ENCODE measurements at regions not wholly inside any gene's neighbourhood (a gene's known extent, or its start where the extent isn't known, plus 50 kb on each side); places are given as distances from the start of the nearest gene placed in this dataset.

DNA sequence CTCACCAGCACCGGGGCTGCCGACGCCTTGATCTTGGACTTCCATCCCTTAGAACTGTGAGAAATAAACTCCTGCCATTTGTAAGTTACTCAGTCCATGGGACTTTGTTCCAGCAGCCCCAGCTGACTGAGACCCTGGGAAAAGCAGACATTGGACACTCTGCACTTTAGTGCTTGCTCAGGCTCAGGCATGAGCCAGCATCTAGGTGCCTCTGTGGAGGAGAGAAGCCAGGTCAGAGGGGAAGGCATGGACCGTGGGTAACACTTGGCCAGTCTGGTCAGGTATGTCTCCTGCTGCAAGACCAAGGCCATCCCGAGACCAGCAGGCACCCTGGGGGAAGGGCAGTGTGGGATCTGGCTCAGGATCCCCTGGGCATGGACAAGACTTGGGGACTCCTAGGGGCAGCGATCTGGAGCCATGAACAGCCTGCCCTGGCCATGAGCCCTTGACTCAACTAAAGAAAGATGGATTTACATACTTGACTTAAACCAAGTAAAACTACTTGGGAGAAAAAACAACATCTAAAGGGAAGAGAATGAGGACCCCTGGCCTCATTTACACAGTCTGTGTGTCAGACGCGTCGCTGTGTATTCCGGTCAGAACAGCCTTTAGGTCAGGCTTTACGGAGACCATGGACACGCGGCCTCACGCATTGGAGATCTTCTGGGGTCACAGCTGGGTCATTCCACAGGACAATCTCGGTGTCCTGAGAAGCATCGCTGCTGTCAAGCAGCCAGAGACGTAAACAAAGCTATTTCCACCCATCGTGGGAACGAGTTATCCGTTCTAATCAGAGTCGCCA, 497.1 kb downstream of the BRD1 start:
- no peak for DNase-seq

- no peak for DNase-seq
Measured at GRCh38 chr22:49329636-49330035, 498.0 kb downstream of the BRD1 start.

GRCh38 chr22:49328630-49329405, 498.9 kb downstream of the BRD1 start:
- DNase-seq, result no peak

- no peak for DNase-seq
Measured at GRCh38 chr22:49328118-49328475, 499.6 kb downstream of the BRD1 start.

GRCh38 chr22:49327411-49328117, 500.1 kb downstream of the BRD1 start:
- no peak for DNase-seq

GRCh38 chr22:49326558-49326957, 501.1 kb downstream of the BRD1 start:
- no peak for DNase-seq

DNA sequence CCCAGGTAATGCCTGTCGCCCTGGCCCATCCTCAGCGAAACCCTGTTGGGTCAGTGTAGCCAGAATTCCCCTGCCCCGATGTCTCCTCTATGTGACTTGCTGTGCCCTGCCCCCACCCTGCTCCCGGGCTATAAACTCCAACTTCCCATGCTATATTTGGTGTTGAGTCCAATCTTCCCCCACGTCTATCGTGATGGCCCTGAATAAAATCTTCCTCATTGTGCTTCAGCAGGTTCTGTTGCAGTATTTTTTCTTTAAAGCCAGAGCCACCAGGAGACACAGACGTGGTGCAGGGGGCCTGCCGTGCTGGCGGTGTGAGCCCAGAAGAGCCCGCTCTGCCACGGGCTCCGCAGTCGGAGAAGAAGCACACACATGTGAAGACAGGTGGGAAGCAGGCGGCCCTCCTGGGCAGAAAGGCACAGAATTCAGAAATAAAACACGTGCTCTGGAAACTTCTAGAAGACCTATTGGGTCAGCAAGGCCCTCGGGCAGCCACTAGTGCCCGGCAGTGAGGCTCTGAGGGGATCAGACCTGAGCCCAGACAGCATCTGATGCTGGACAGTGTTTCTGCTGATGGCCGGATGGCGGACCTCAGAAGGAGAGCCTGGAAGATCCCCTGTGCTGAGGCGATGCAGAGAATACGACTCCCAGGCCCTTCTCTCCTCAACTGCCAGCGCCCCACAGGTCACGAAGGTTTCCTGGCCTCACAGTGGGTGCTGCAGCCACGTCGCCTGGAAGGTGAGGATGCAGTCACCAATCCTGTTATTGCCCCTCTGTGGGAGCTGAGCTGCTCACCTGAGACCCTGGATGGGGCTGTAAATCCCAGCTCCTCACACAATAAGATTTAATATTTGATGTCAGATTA, 501.9 kb downstream of the BRD1 start:
- DNase-seq, result no peak

DNA sequence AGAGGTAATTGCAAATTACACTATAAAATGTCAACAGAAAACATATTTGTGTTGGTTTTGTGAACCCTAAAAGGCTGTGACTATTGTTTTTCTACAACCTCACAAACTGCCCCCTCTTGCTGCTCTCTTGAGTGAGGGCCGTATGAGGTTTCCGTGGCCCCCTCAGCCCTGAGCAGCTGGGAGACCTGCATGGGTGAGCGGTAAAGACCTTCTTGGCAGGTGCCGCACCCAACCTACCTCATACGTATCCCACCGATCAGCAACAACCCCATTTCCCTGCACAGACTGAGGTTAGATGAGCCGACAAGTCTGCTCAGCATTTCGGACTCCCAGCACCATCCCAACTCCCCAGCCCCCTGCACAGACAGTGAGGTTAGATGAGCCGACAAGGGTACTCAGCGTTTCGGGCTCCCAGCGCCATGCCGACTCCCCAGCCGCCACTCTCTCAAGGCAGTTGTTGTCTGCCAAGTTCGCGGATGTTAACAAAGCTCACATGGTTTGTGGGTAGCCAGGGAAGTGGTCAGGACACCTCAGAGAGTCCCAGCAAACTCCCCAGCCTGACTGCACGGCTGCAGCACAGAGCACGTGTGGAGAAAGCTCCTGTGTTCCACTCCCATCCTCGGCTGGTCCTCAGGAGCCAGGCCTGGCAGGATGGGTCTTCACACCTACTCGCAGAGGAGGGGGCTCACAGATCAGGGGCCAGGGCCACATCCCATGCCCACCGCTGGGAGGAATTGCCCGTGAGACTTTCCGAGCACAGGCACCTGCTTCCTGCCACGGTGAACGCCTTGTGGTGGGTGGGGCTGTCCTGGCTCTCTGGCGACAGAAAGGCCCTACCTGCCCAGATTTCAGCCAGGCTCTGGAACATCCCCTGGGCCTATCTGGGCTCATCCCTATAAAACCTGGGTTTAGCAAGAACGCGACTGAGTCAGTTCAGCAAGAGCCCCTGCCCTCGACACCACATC, 502.9 kb downstream of the BRD1 start:
- DNase-seq, result no peak

- DNase-seq, result no peak
Measured at GRCh38 chr22:49323751-49324415, 503.8 kb downstream of the BRD1 start.

GRCh38 chr22:49322861-49323622, 504.6 kb downstream of the BRD1 start:
- no peak for DNase-seq

GRCh38 chr22:49322231-49322630, 505.4 kb downstream of the BRD1 start:
- DNase-seq, result no peak

- DNase-seq, result no peak
Measured at GRCh38 chr22:49321477-49322055, 506.1 kb downstream of the BRD1 start.

DNA sequence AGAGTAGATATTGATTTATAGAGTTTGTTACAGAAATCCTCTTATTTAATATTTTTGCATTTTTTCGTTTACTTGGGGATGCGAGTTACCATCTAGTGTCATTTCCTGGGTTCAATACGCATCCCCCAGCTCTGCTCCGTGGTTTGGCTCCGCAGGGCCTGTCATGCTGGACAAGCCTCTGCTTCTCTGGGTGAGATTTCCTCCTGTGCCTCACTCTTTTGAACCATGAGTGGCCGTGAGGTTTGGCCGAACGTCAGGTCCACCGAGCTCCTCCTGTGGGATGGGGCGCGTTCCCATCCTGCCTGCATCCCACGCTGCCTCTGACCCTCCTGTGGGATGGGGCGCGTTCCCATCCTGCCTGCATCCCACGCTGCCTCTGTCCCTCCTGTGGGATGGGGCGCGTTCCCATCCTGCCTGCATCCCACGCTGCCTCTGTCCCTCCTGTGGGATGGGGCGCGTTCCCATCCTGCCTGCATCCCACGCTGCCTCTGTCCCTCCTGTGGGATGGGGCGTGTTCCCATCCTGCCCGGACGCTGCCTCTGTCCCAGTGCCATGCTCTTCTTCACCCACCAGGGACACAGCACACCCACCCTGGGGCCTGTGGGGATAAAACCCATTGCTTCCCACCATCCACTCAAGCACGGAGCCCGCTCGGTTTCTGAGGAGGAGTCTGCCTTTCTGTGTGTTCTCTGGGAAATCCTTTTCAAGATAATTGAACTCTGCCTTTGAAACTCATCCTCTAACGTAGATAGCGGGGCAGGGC, 506.8 kb downstream of the BRD1 start:
- no peak for DNase-seq

DNA sequence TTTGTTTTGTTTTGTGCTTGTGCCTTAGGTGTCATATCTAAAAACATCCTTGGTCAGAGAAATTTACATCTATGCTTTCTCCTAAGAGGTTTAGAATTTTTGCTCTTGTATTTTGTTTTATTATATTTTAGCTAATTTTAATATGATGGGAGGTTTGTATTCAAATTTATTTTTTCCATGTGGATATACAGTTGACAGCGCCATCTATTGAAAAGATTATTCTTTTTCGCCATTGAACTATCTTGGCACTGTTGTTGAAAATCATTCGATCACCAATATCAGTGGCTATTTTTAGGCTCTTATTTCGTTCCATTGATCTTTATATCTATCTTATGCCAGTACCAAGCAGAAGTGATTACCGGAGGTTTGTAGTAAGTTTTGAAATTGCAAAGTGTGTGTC, 510.3 kb downstream of the BRD1 start:
- DNase-seq, result no peak

- DNase-seq, result no peak
Measured at GRCh38 chr22:49312601-49313000, 515.1 kb downstream of the BRD1 start.

GRCh38 chr22:49310354-49310753, 517.3 kb downstream of the BRD1 start:
- no peak for DNase-seq

- no peak for DNase-seq
Measured at GRCh38 chr22:49308300-49308699, 519.4 kb downstream of the BRD1 start.

DNA sequence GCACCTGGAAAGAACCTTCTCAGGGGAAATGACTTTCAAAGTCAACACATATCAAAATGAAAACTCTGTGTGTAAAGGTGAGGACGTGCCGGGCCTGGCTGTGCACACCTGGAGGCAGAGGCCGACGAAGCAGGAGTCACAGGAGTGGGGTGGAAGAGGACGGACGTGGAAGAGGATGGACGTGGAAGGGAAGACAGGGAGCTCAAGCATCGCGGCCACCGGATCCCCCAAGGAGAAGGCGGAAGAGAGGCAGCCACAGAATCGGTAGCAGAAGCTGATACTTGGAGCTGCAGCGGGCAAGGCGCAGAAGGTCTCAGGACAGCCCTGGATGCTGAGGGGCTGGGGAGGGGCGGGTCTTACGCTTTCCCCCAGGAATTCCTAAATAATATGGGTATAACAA, 519.8 kb downstream of the BRD1 start:
- no peak for DNase-seq

DNA sequence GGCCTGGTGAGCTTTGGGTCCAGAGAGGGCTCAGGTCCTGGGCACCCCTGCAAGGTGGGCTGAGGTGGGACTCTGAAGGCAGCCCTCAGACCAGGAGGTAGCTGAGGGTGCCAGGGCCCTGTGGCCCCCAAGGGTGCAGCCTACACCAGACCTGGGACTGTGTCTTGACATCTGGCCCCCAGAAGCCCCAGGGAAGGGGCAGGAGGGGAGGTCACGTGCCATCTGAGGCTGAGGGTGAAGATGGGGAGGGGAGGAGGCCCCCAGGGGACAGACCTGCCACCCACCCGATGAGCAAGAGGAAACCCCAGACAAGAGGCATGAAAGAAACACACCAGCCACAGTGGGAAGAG, 520.2 kb downstream of the BRD1 start:
- no peak for DNase-seq

Data from NCI-H2107 (cell line).